ENCODE measurements at regions not wholly inside any gene's neighbourhood (a gene's known extent, or its start where the extent isn't known, plus 50 kb on each side); places are given as distances from the start of the nearest gene placed in this dataset.

- no peak for DNase-seq
Observed at GRCh38 chr11:26062660-26063059, 269.3 kb upstream of the ANO3 start.

GRCh38 chr11:26063915-26064314 is 268.0 kb upstream of the ANO3 start:
- DNase-seq, result no peak

GRCh38 chr11:26065944-26066343 is 266.0 kb upstream of the ANO3 start:
- DNase-seq, result peak; percentile 20

- DNase-seq, result no peak
Observed at GRCh38 chr11:26070714-26071380, 261.1 kb upstream of the ANO3 start.

GRCh38 chr11:26072614-26073153 is 259.2 kb upstream of the ANO3 start:
- DNase-seq, result peak; percentile 2

- DNase-seq, result no peak
Observed at GRCh38 chr11:26073646-26074045, 258.3 kb upstream of the ANO3 start.

GRCh38 chr11:26076233-26076990 is 255.5 kb upstream of the ANO3 start:
- no peak for DNase-seq

GRCh38 chr11:26078231-26078821 is 253.6 kb upstream of the ANO3 start:
- DNase-seq, result no peak

- no peak for DNase-seq
Observed at GRCh38 chr11:26084313-26084712, 247.6 kb upstream of the ANO3 start.

- no peak for DNase-seq
Observed at GRCh38 chr11:26086028-26086427, 245.9 kb upstream of the ANO3 start.

GRCh38 chr11:26087120-26087935 is 244.6 kb upstream of the ANO3 start:
- no peak for DNase-seq

GRCh38 chr11:26088391-26088790 is 243.5 kb upstream of the ANO3 start:
- no peak for DNase-seq

GRCh38 chr11:26090651-26091050 is 241.3 kb upstream of the ANO3 start:
- DNase-seq, result no peak

- DNase-seq, result no peak
Observed at GRCh38 chr11:26093206-26093605, 238.7 kb upstream of the ANO3 start.

- DNase-seq, result no peak
Observed at GRCh38 chr11:26095340-26095739, 236.6 kb upstream of the ANO3 start.

- DNase-seq, result no peak
Observed at GRCh38 chr11:26096451-26096850, 235.5 kb upstream of the ANO3 start.

- DNase-seq, result no peak
Observed at GRCh38 chr11:26102325-26102724, 229.6 kb upstream of the ANO3 start.

- no peak for DNase-seq
Observed at GRCh38 chr11:26105762-26106423, 226.0 kb upstream of the ANO3 start.

GRCh38 chr11:26106726-26107125 is 225.2 kb upstream of the ANO3 start:
- DNase-seq, result no peak

GRCh38 chr11:26109658-26110368 is 222.1 kb upstream of the ANO3 start:
- no peak for DNase-seq

GRCh38 chr11:26112264-26112663 is 219.7 kb upstream of the ANO3 start:
- DNase-seq, result no peak

- DNase-seq, result no peak
Observed at GRCh38 chr11:26121466-26121865, 210.5 kb upstream of the ANO3 start.
